ENCODE measurements at regions not wholly inside any gene's neighbourhood (a gene's known extent, or its start where the extent isn't known, plus 50 kb on each side); places are given as distances from the start of the nearest gene placed in this dataset.

DNA sequence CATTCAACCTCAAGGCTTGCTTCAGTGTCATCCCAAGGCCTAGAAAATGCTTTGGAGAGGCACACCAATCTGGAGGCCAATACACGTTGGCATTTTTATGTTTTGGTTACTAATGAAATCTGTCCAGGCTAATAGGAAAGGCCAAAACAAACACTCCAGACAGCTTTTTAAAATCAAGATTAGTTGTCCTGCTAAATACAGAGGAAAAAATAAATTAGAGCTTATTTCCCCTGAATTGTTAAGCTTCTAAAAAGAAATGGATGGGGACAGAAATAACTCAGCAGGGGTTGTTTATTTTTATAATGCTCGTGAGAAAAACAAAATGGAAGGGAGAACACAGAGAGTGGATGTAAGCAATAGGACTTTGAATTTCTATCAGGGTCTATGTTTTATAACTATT, 438.5 kb upstream of the LRRC4C start:
- TF ChIP-seq POLR2A (IDR thresholded peaks at IDR 0.05) (no peak), EP300 (IDR thresholded peaks at IDR 0.05) (no peak)
- TF ChIP-seq, protein P1, sequence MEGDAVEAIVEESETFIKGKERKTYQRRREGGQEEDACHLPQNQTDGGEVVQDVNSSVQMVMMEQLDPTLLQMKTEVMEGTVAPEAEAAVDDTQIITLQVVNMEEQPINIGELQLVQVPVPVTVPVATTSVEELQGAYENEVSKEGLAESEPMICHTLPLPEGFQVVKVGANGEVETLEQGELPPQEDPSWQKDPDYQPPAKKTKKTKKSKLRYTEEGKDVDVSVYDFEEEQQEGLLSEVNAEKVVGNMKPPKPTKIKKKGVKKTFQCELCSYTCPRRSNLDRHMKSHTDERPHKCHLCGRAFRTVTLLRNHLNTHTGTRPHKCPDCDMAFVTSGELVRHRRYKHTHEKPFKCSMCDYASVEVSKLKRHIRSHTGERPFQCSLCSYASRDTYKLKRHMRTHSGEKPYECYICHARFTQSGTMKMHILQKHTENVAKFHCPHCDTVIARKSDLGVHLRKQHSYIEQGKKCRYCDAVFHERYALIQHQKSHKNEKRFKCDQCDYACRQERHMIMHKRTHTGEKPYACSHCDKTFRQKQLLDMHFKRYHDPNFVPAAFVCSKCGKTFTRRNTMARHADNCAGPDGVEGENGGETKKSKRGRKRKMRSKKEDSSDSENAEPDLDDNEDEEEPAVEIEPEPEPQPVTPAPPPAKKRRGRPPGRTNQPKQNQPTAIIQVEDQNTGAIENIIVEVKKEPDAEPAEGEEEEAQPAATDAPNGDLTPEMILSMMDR (IDR thresholded peaks at IDR 0.05) = no peak
